Kidney (tissue), 13 donors: ENCODE measurements at regions not wholly inside any gene's neighbourhood (a gene's known extent, or its start where the extent isn't known, plus 50 kb on each side); places are given as distances from the start of the nearest gene placed in this dataset.

Source experiments
- DNase-seq, 5 donors: peaks; one replicate each; pipeline ENCODE4 v3.0.0-alpha.2; 2013 to 2020
- FAIRE-seq: peaks from 2 replicates; lab custom pipeline; 2012; peaks lifted over from hg19 to GRCh38; lab: Jason Lieb, UNC
- H3K27ac ChIP-seq, 2 donors: one replicate each; pipeline ENCODE4 v1.7.0; 2013; ENCODE audit warnings: low read depth in 2 of 2, low read length in 2 of 2, inconsistent platforms in 1 of 2
- H3K27me3 ChIP-seq: one replicate; pipeline ENCODE4 v1.7.1; 2013; ENCODE audit warnings: low read length, inconsistent platforms; ENCODE audit not compliant: control insufficient read depth, insufficient read depth
- H3K36me3 ChIP-seq, 3 donors: one replicate each; pipeline versions ENCODE4 v1.7.0 to v1.7.1; 2013; ENCODE audit warnings: low read length in 3 of 3, control low read depth in 1 of 3, inconsistent platforms in 1 of 3; ENCODE audit not compliant: insufficient read depth in 3 of 3, control insufficient read depth in 2 of 3
- H3K4me1 ChIP-seq, 3 donors: one replicate each; pipeline versions ENCODE4 v1.7.0 to v1.7.1; 2013; ENCODE audit warnings: low read length in 3 of 3, inconsistent platforms in 1 of 3, low read depth in 1 of 3; ENCODE audit not compliant: control insufficient read depth in 2 of 3, insufficient read depth in 2 of 3
- H3K4me3 ChIP-seq, 3 donors: one replicate each; pipeline versions ENCODE4 v1.7.0 to v1.8.1; 2013; ENCODE audit warnings: low read length in 3 of 3, control low read depth in 1 of 3, inconsistent platforms in 1 of 3
- H3K9ac ChIP-seq, 3 donors: one replicate each; pipeline versions ENCODE4 v1.7.0 to v1.7.1; 2013; ENCODE audit warnings: low read length in 3 of 3, control low read depth in 1 of 3, inconsistent platforms in 1 of 3
- H3K9me3 ChIP-seq, 3 donors: one replicate each; pipeline versions ENCODE4 v1.7.0 to v1.7.1; 2013; ENCODE audit warnings: low read length in 3 of 3, control low read depth in 1 of 3, inconsistent platforms in 1 of 3; ENCODE audit not compliant: control insufficient read depth in 2 of 3, insufficient read depth in 1 of 3
- CTCF ChIP-seq: IDR thresholded peaks from 3 replicates; pipeline ENCODE4 v1.5.1; 2012; ENCODE audit warnings: mild to moderate bottlenecking, moderate library complexity, borderline replicate concordance; ENCODE audit not compliant: insufficient read depth; ENCODE audit errors: extremely low read depth
- intact Hi-C: fragments of 100-400 bp; cut with DNase I; formaldehyde crosslinking; loops from one replicate; pipeline ENCODE4 v1.11.1; 2022
- donor health status: control.
- donor health status: control.
- donor health status: control.
- donor health status: control.
- donor health status: control.
- donor health status: DM: yes; HTN: yes; CAD: no.
- donor health status: Normal renal cell carcinoma (clear cell type).

- Histone ChIP-seq H3K27ac (no peak overlapping the region), H3K4me1 (no peaks in the 10 kb centered on the region), H3K4me3 (no peak overlapping the region), H3K36me3 (peaks cover 0 to 23% (median 0%) of the 10 kb centered on the region in 3 donors), H3K9me3 (no peaks in the 10 kb centered on the region), H3K9ac (no peak overlapping the region), H3K27me3 (no peaks in the 10 kb centered on the region)
- TF ChIP-seq CTCF, result no peak
- FAIRE-seq (no peak), DNase-seq (no peak)
- intact Hi-C loops, result no loop called here
These were observed 99.1 kb upstream of the ADAD1 start for GRCh38 chr4:122279670-122280069.

- TF ChIP-seq CTCF, result no peak
These were observed 93.5 kb upstream of the ADAD1 start for GRCh38 chr4:122285285-122285684.

GRCh38 chr4:122293374-122294365, 85.1 kb upstream of the ADAD1 start:
- FAIRE-seq (no peak), DNase-seq (peak in 1 of 5 donors; percentile 45)
- H3K27ac ChIP-seq, result no peak overlapping the region
- no peaks in the 10 kb centered on the region for H3K9me3 ChIP-seq
- no peak overlapping the region for H3K4me3 ChIP-seq
- no peak overlapping the region for H3K9ac ChIP-seq
- no peaks in the 10 kb centered on the region for H3K4me1 ChIP-seq
- no peak for TF ChIP-seq CTCF
- H3K36me3 ChIP-seq, result peaks cover 3 to 17% (median 13%) of the 10 kb centered on the region in 3 donors
- intact Hi-C loops, result no loop called here
- H3K27me3 ChIP-seq, result no peaks in the 10 kb centered on the region

More at GRCh38 chr4:122285285-122285684, 93.5 kb upstream of the ADAD1 start:
- H3K36me3 ChIP-seq, result peaks cover 0 to 20% (median 14%) of the 10 kb centered on the region in 3 donors
- no peak overlapping the region for H3K9ac ChIP-seq
- no peaks in the 10 kb centered on the region for H3K9me3 ChIP-seq
- no peak overlapping the region for H3K27ac ChIP-seq
- DNase-seq (no peak), FAIRE-seq (no peak)
- intact Hi-C loops, result no loop called here
- H3K4me3 ChIP-seq, result no peak overlapping the region
- no peaks in the 10 kb centered on the region for H3K27me3 ChIP-seq
- no peaks in the 10 kb centered on the region for H3K4me1 ChIP-seq
